ACHN (cell line): ENCODE measurements at regions not wholly inside any gene's neighbourhood (a gene's known extent, or its start where the extent isn't known, plus 50 kb on each side); places are given as distances from the start of the nearest gene placed in this dataset.
"Not testable (repeated sequence)": the region's sequence is repeated elsewhere in the genome, so short reads cannot be mapped to it uniquely, and the experiment has no call there.

Experiments
- DNase-seq: peaks from one replicate; pipeline ENCODE4 v3.0.0-alpha.2; 2015
- in situ Hi-C: cut with HindIII; loops from 2 replicates; pipeline ENCODE4 v1.10.0; 2017; ENCODE audit warnings: low sequenced_read_pairs, low pct_ligation_motif_present, low pct_unique_long_range_greater_than_20kb

DNA sequence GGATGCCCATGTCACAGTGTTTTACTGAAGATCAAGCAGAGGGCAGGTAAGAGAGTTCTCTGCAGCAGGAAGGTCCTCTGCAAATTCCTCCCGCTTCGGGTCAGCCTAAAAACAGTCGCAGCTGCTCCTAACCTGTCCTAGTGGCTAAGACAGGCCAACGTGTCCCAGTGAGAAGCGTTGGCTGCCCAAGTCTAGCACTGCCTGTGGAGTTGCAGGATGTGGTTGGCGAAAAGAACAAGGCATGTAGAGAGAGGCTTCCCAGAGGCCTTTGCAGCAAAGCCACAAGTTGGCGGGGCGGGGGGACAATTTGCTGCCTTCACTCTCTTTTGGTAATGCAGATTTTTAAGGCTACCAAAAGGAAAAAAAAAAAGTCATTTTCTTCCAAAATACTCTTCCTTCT lies 340.1 kb downstream of the BCL11B start:
- DNase-seq, result no peak
- in situ Hi-C loops, result no loop called here

GRCh38 chr14:98932431-98933325 lies 339.3 kb downstream of the BCL11B start:
- in situ Hi-C loops, result no loop called here
- no peak for DNase-seq

GRCh38 chr14:98934569-98934968 lies 337.4 kb downstream of the BCL11B start:
- DNase-seq, in situ Hi-C loops: not testable (repeated sequence)

- DNase-seq, result no peak
- in situ Hi-C loops, result no loop called here
Observed at GRCh38 chr14:98935921-98936320, 336.1 kb downstream of the BCL11B start.

DNA sequence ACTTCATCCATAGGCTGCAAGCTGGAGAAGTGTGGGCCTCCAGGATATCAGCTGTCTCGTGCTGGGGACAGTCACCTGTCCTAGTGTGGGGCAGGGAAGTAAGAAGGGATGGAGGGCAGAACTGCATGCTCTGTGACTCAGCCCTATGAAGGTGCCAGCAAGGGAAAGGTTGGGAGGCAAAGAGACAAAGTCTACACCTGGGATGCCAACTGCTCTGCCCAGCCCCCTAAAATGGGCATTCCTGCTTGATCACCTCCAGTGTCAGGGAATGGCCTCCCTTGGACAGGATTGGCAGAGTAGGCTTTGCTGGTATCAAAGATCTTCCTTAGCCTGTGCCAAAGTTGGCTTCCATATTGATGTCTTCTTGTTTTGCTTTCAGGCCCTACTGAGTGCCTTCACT lies 335.0 kb downstream of the BCL11B start:
- in situ Hi-C loops, result no loop called here
- no peak for DNase-seq

- in situ Hi-C loops, result no loop called here
- DNase-seq, result no peak
Observed at GRCh38 chr14:98937712-98938505, 334.1 kb downstream of the BCL11B start.

DNA sequence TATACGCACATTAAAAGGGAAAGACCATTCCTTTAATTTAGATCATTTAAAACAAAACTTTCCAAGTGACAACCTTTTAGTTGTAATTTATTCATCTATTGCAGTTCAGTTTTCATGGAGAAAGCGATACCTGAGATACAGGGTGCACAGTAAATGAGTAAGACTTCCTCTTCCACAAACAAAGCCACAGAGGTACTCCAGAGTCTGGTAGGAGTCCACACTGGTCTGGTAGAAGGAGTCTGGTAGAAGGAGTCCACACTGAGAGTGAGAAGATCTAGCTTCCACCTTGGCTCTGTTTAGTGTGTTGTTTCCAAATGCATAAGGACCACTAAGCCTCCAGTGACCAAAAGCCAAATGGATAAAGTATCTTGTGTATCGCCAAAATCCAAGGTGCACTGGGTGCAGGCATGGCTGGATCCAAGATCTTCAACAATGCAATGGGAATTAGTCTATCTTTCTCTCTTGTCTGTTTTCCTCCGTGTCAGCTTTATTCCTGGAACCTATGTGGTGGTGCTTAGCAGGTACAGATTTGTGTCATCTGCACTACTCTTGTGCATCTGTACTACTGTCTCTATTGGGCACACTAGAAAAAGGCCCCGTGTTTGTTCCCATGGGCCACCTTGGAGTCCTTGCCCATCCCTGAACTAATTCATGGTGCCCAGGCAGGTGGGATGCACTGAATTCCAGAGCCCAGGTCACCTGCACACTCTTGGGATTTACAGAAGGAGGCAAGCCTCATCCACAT lies 331.1 kb downstream of the BCL11B start:
- in situ Hi-C loops, result no loop called here

GRCh38 chr14:98941481-98941880 lies 330.5 kb downstream of the BCL11B start:
- DNase-seq, result no peak
- in situ Hi-C loops, result no loop called here

More for the DNA sequence above, 331.1 kb downstream of the BCL11B start:
- DNase-seq, result no peak

DNA sequence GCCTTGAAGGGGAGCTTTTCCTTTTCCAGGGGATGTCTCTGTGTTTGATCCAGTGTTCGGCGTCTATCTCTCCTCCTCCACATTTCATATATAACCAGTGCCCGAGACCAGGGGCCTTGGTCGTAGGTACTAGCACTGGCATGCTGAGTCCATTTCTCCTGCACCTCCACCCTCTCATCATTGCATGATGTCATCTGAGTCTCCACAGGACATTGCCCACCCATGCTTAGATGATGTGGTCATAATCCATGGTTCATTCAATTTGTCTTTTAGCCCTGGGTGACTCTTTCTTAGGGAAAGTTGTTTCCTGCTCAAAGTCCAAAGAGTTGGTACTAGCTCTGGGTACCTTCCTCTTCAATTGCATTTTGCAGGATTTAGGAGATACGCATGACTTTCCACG lies 328.1 kb downstream of the BCL11B start:
- DNase-seq, result no peak

DNA sequence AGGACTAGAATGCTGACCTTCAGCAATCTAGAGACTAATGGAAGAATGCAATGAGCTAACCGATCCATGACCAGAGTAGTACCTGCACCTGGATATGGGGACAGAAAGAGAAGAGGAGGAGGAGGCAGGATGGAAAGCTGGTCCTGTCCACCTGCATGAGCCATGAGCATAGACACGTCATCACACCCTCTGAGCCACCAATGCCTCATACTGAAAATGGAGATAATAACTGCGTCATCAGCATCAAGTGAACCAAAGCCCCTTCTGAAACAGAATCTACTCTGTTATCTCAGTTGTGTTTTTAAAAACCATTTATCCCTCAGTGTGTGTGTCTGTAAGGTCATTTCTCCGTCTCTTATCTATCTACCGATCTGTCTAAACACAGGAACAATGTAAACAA lies 327.0 kb downstream of the BCL11B start:
- in situ Hi-C loops, result no loop called here
- no peak for DNase-seq

More for the DNA sequence above, 328.1 kb downstream of the BCL11B start:
- in situ Hi-C loops, result no loop called here

DNA sequence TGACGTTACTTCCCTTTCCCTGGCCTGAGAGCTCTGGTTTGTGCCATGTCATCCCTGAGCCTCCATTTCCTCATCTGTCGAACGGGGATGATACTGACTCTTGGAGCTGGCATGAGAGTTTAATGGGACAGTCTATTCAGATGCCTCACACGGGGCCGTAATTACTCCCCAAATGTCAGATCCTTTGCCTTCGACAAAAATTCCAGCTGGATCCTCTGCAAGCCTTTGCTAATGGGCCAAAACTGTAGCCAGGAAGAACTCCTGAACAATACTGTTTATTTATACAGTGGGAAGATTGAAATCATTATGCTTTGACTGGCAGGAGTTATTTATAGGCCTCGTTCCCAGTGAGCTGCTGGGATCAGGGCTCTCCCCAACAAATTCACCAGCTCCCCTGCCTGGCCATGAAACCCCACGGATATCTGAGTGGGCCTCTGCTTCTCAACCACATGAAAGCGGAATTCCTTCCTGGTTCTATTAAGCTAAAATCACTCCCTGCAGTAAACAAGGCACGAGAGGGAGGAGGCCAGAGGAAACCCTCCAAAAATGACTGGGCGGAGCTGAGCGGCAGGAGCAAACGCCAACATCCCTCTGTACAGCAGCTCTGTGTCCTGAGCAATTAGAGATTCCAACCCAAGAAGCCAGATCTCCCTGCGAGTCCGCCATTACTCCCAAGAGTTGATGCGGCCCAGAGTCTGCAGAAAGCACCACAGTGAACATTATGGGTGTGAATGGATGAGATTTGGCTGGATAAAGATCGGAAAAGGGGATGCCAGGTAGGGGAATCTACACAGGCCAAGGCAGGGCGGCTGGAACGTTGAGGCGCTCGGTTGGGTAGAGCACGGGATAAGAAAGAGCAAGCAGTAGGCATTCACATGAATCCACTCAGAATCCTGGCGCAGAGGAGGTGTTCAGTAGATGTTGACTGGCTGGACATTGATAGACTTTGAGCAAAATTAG lies 326.1 kb downstream of the BCL11B start:
- in situ Hi-C loops, result no loop called here
- DNase-seq, result no peak

DNA sequence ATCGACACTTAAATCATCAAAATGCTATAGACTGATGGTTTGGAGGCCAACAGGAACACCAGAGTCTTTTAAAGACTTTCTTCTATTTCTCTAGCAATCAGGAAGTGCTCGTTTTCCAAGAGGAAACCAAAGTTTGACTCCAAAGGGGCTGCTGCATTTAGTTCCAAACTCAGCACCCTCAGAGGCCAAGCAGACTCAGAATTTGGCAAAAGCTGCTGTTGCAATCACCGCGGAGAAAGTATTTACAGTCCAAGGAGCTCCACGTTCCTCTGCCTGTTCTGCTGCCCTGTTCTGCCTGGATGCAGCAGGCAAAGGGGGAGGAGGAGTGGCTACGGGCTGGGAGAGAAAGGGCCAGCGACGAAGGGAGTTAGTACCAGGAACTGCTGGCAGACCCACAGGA lies 325.1 kb downstream of the BCL11B start:
- in situ Hi-C loops, result no loop called here
- DNase-seq, result no peak

DNA sequence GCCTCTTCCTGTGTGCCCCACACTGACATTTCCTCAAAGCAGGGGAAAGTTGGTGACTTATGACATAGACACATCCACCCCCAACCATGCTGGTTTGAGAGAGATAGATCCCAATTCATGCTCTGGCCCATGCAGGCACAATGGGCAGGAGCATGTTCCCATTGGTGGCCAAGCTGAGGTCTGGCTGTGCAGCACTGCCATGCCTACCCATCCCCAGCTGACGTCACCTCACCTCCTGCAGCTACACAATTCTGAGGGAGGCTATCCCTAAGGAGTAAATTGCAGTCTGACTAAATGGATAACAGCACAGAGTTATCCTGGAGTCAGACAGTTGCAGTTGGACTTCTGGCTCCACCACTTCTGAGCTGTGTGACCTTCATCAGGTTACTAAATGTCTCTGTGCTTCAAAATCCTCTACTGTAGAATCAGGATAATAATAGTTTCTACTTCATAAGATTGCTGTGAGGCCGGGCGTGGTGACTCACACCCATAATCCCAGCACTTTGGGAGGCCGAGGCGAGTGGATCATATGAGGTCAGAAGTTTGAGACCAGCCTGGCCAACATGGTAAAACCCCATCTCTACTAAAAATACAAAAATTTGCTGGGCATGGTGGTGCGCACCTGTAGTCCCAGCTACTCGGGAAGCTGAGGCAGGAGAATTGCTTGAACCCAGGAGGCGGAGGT lies 323.9 kb downstream of the BCL11B start:
- no peak for DNase-seq
- in situ Hi-C loops, result no loop called here

- no peak for DNase-seq
- in situ Hi-C loops, result no loop called here
Observed at GRCh38 chr14:98949051-98949450, 322.9 kb downstream of the BCL11B start.

- in situ Hi-C loops, result no loop called here
- DNase-seq, result no peak
Observed at GRCh38 chr14:98949481-98950135, 322.4 kb downstream of the BCL11B start.

DNA sequence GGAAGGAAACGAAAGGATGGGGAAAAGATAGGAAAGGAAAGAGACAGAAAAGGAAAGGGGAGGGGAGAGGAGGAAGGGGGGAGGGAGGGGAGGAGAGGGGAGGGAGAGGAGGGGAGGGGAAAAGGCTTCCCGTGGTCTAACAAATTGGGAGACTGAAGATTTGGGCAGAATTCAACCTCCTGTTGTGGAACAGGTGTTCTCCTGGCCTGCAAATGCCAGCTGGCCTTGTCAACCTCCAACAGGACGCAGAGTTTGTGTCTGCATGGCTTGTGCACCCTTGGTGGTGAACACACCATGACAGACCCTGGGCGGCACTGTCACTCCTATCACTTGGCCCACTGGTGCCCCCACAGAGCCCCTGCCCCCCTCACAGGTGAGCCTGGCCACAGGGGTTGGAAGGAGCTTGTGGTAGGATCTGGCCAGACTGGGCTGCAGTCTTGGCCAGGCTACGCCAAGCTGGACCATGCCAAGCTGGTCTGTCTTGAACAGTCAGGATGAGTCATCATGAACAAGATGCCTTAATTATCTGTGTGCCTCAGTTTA lies 321.6 kb downstream of the BCL11B start:
- no peak for DNase-seq
- in situ Hi-C loops, result no loop called here

- in situ Hi-C loops, result no loop called here
- no peak for DNase-seq
Observed at GRCh38 chr14:98951031-98951430, 321.0 kb downstream of the BCL11B start.
